ENCODE measurements at regions not wholly inside any gene's neighbourhood (a gene's known extent, or its start where the extent isn't known, plus 50 kb on each side); places are given as distances from the start of the nearest gene placed in this dataset.

DNA sequence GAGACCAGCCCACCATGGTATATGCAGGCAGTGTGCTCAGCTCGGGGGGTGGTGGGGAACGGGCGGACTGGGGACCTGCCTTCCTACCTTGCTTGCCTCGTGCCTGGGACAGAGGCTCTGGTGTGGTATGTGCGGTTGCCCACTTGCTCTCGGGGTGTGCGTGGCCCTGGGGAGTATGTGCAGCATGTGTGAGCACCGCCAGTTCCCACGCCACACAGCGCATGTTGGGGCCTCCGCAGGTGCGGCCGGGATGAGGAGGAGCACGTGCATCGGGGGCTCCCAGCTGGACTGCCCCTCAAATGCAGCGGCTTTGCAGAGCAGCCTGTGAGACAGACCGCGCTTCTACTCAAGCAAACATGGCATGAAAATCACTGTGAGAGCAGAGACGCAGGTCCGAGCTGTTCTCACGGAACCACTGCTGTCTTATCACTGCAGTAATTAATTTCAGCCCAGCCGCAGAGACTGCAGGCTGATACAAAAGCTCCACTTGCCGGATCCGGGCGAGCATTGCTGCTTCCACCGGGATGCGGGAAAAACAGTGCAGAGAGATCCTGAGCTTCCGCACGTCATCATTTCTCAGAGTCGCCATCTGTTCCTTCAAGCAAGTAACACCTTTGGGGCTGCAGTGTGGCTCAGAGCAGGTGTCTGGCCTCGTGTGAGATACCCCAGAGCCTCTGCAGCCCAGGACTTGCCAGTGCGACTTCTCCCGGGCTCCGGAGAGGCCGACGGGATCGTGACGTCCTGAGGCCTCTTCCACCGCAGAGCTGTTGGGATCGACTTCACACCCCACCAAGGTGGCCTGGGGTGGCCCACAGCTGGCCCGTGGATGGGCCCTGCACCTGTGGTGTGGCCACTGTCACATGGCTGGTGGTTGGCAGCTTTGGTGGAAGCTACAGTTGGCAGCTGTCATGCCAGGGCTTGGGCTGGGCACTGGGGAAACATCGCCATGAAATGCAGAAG is 92.6 kb upstream of the ACTRT2 start:
- no peaks in the 10 kb centered on the region for H3K27me3 Mint-ChIP-seq

DNA sequence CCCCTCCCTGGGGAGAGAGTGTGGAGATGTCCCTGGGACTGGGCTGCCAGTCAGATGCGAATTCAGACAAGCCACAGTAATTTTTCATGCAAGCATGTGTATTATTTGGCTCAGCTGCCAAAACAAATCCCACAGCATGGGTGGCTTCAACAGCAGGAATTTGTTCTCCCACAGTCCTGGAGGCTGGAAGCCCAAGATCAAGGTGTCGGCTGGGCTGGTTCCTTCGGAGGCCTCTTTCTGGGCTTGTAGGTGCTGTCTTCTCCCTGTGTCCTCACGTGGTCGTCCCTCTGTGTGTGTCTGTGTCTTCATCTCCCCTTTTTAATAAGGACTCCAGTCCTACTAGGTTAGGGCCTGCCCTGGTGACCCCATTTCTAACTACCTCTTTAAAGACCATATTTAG is 91.9 kb upstream of the ACTRT2 start:
- H3K4me1 Mint-ChIP-seq (ENCODE audit: low read depth) = no peaks in the 10 kb centered on the region
- peaks cover 1% of the 10 kb centered on the region for H3K36me3 Mint-ChIP-seq (ENCODE audit: insufficient read depth)
- no peaks in the 10 kb centered on the region for H3K27me3 Mint-ChIP-seq
- no peak for DNase-seq (ENCODE audit: low spot score, unreplicated experiment)
- TF ChIP-seq, protein P1, sequence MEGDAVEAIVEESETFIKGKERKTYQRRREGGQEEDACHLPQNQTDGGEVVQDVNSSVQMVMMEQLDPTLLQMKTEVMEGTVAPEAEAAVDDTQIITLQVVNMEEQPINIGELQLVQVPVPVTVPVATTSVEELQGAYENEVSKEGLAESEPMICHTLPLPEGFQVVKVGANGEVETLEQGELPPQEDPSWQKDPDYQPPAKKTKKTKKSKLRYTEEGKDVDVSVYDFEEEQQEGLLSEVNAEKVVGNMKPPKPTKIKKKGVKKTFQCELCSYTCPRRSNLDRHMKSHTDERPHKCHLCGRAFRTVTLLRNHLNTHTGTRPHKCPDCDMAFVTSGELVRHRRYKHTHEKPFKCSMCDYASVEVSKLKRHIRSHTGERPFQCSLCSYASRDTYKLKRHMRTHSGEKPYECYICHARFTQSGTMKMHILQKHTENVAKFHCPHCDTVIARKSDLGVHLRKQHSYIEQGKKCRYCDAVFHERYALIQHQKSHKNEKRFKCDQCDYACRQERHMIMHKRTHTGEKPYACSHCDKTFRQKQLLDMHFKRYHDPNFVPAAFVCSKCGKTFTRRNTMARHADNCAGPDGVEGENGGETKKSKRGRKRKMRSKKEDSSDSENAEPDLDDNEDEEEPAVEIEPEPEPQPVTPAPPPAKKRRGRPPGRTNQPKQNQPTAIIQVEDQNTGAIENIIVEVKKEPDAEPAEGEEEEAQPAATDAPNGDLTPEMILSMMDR (IDR thresholded peaks at IDR 0.05; ENCODE audit: unreplicated experiment) = no peak
- H3K4me3 Mint-ChIP-seq (ENCODE audit: low read depth) = no peak overlapping the region
- H3K9me3 Mint-ChIP-seq (ENCODE audit: low read depth) = peaks cover 19% of the 10 kb centered on the region
- no peak overlapping the region for H3K27ac Mint-ChIP-seq

More for the DNA sequence above, 92.6 kb upstream of the ACTRT2 start:
- no peak for DNase-seq (ENCODE audit: low spot score, unreplicated experiment)
- TF ChIP-seq, protein P1 (IDR thresholded peaks at IDR 0.05; ENCODE audit: unreplicated experiment) = no peak
- peaks cover 1% of the 10 kb centered on the region for H3K36me3 Mint-ChIP-seq (ENCODE audit: insufficient read depth)
- no peak overlapping the region for H3K27ac Mint-ChIP-seq
- H3K9me3 Mint-ChIP-seq (ENCODE audit: low read depth) = peaks cover 19% of the 10 kb centered on the region
- no peaks in the 10 kb centered on the region for H3K4me1 Mint-ChIP-seq (ENCODE audit: low read depth)
- H3K4me3 Mint-ChIP-seq (ENCODE audit: low read depth) = no peak overlapping the region

DNA sequence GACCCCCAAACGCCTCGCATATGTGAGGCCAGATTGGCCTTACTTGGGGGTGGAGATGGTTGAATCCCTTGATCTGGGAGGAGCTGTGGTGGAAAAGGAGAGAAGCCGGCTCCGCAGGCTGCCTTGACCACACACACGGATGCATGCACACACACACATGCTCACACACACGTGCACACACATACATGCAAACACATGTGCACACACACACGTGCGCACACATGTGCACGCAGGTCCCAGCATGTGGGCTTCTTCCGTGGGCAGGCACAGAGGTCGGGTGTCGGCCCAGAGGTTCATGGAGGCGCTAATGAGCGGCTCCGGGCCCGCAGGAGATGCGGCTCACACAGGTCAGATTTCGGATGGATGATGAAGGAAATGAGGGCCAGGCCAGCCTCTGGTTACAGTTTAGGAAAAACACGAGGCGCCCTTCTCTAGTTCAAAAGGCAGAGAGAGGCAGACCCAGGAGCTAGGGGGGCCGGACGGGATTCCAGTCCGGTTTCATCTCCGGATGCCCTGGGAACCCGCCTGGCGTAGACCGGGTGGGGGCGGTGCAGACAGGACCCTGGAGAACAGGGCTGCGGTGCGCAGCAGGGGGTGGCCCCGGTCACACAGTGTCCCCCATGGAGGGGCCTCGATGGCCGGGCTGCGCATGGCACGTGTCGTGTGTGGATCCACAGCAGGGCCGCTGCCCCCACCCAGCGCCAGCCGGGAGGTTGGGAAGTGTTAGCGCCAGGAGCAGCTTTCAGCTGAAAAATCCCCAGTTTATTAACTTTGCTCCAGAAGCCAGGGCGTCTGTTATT is 91.1 kb upstream of the ACTRT2 start:
- peaks cover 1% of the 10 kb centered on the region for H3K36me3 Mint-ChIP-seq (ENCODE audit: insufficient read depth)

DNA sequence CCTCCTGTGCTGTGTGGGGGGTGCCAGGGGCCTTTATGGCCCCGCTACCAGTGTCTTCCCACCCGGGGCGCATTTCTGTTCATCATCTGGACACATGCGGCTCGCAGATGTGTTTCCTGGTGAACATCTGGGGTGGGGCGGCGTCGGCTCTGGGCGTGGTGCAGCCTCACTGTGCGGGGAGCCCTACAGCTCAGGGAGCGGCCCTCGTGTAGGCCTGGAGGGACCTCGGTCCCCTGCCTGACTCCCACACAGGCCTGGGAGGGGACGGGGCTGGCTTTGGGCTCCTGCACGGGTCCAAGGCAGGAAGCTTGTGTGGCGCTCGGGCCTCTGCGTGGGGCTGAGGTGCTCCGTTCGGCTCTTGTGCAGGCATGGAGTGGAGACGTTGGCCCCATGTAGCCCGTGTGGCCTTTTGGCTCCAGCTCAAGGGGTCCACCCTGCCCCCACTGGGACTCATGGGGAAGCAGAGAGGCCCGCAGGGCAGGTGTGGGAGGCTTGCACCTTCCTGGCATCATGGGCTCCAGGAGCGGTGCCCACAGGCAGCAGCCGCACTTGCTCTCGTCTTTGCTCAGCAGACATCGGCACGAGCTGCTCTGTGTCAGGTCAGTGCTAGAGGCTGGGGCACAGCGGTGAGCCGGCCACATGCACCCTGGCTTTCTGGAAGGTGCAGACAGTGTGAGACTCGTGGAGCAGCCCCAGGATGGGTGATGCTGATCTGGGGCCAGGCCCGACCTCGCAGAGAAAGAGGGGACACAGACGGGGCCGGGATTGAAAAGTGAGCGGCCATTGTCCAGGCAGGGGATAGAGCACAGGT is 90.1 kb upstream of the ACTRT2 start:
- H3K9me3 Mint-ChIP-seq (ENCODE audit: low read depth) = peaks cover 18% of the 10 kb centered on the region
- DNase-seq (ENCODE audit: low spot score, unreplicated experiment) = no peak
- H3K36me3 Mint-ChIP-seq (ENCODE audit: insufficient read depth) = peaks cover 1% of the 10 kb centered on the region
- no peak overlapping the region for H3K4me3 Mint-ChIP-seq (ENCODE audit: low read depth)
- no peak overlapping the region for H3K27ac Mint-ChIP-seq
- H3K4me1 Mint-ChIP-seq (ENCODE audit: low read depth) = no peaks in the 10 kb centered on the region
- no peaks in the 10 kb centered on the region for H3K27me3 Mint-ChIP-seq
- TF ChIP-seq, protein P1 (IDR thresholded peaks at IDR 0.05; ENCODE audit: unreplicated experiment) = no peak

More for the DNA sequence above, 91.1 kb upstream of the ACTRT2 start:
- Mint-ChIP-seq H3K27ac (no peak overlapping the region), H3K4me3 (ENCODE audit: low read depth) (no peak overlapping the region), H3K9me3 (ENCODE audit: low read depth) (peaks cover 15% of the 10 kb centered on the region), H3K27me3 (no peaks in the 10 kb centered on the region), H3K4me1 (ENCODE audit: low read depth) (no peaks in the 10 kb centered on the region)
- TF ChIP-seq, protein P1 (IDR thresholded peaks at IDR 0.05; ENCODE audit: unreplicated experiment) = no peak
- no peak for DNase-seq (ENCODE audit: low spot score, unreplicated experiment)
